Hepatocyte (in vitro differentiated cells): ENCODE measurements at regions not wholly inside any gene's neighbourhood (a gene's known extent, or its start where the extent isn't known, plus 50 kb on each side); places are given as distances from the start of the nearest gene placed in this dataset.

Experiments used
- CTCF ChIP-seq: fragments of 200-600 bp; sonication (generic); IDR thresholded peaks from 2 replicates; pipeline ENCODE4 v1.5.1; 2016; ENCODE audit warnings: antibody characterized with exemption, mild to moderate bottlenecking; ENCODE audit not compliant: poor library complexity
- EZH2 ChIP-seq: fragments of 200-600 bp; sonication (generic); IDR thresholded peaks from 2 replicates; pipeline ENCODE4 v1.6.1; 2016; ENCODE audit warnings: antibody characterized with exemption, mild to moderate bottlenecking, borderline replicate concordance
- EZH2phosphoT487 ChIP-seq: fragments of 200-600 bp; sonication (generic); IDR thresholded peaks from one replicate; pipeline ENCODE4 v1.6.1; 2018; ENCODE audit warnings: antibody characterized with exemption, mild to moderate bottlenecking, low read depth, moderate library complexity; ENCODE audit not compliant: unreplicated experiment, severe bottlenecking

- TF ChIP-seq CTCF (no peak), EZH2 (no peak), EZH2phosphoT487 (no peak)
These were observed 156.9 kb downstream of the KCTD15 start for GRCh38 chr19:33953592-33953991.
